Cardiac muscle cell (in vitro differentiated cells and primary cell): ENCODE measurements at regions not wholly inside any gene's neighbourhood (a gene's known extent, or its start where the extent isn't known, plus 50 kb on each side); places are given as distances from the start of the nearest gene placed in this dataset.

ENCODE experiments used
- DNase-seq, 2 donors: peaks; one replicate each; pipeline versions ENCODE4 v3.0.0 to v3.0.0-alpha.2; 2010 to 2017; ENCODE audit warnings: low read depth in 1 of 2, low spot score in 1 of 2
- H3K27ac ChIP-seq: fragments of 200-600 bp; sonication (generic); 2 replicates; pipeline ENCODE4 v1.5.1; 2016
- H3K27me3 ChIP-seq: fragments of 200-600 bp; sonication (generic); 2 replicates; pipeline ENCODE4 v1.6.0; 2016; ENCODE audit warnings: control low read depth
- H3K36me3 ChIP-seq: fragments of 200-600 bp; sonication (generic); 2 replicates; pipeline ENCODE4 v1.5.1; 2016; ENCODE audit warnings: control low read depth
- H3K4me1 ChIP-seq: fragments of 200-600 bp; sonication (generic); 2 replicates; pipeline ENCODE4 v1.8.1; 2017; ENCODE audit warnings: low read depth, mild to moderate bottlenecking, mixed run types
- H3K4me3 ChIP-seq: fragments of 200-600 bp; sonication (generic); 2 replicates; pipeline ENCODE4 v1.5.1; 2016; ENCODE audit warnings: mild to moderate bottlenecking
- H3K9me3 ChIP-seq: fragments of 200-600 bp; sonication (generic); 2 replicates; pipeline ENCODE4 v1.5.1; 2017; ENCODE audit warnings: low read depth, mild to moderate bottlenecking, control low read depth
- CTCF ChIP-seq: IDR thresholded peaks from 2 replicates; pipeline ENCODE4 v1.5.1; 2012; ENCODE audit warnings: low read depth, mild to moderate bottlenecking, low read length

- no peak for DNase-seq
Measured at GRCh38 chr2:128447538-128447995, 128.9 kb upstream of the HS6ST1 start.

GRCh38 chr2:128448331-128449225 lies 129.9 kb upstream of the HS6ST1 start:
- no peak overlapping the region for H3K4me3 ChIP-seq
- no peaks in the 10 kb centered on the region for H3K27me3 ChIP-seq
- H3K27ac ChIP-seq = no peak overlapping the region
- no peaks in the 10 kb centered on the region for H3K9me3 ChIP-seq
- no peaks in the 10 kb centered on the region for H3K36me3 ChIP-seq
- no peak for DNase-seq
- TF ChIP-seq CTCF = no peak
- H3K4me1 ChIP-seq = no peaks in the 10 kb centered on the region

More at GRCh38 chr2:128447538-128447995, 128.9 kb upstream of the HS6ST1 start:
- no peak for TF ChIP-seq CTCF
- Histone ChIP-seq H3K4me3 (no peak overlapping the region), H3K4me1 (peaks cover 3% of the 10 kb centered on the region), H3K27ac (no peak overlapping the region), H3K36me3 (no peaks in the 10 kb centered on the region), H3K27me3 (no peaks in the 10 kb centered on the region), H3K9me3 (no peaks in the 10 kb centered on the region)

- H3K27ac ChIP-seq = no peak overlapping the region
- H3K9me3 ChIP-seq = no peaks in the 10 kb centered on the region
- H3K4me3 ChIP-seq = no peak overlapping the region
- TF ChIP-seq CTCF = no peak
- H3K36me3 ChIP-seq = no peaks in the 10 kb centered on the region
- no peaks in the 10 kb centered on the region for H3K27me3 ChIP-seq
- H3K4me1 ChIP-seq = no peaks in the 10 kb centered on the region
- no peak for DNase-seq
Measured at GRCh38 chr2:128449226-128450061, 130.8 kb upstream of the HS6ST1 start.

- Histone ChIP-seq H3K4me1 (no peaks in the 10 kb centered on the region), H3K27me3 (no peaks in the 10 kb centered on the region), H3K4me3 (no peak overlapping the region), H3K27ac (no peak overlapping the region), H3K9me3 (no peaks in the 10 kb centered on the region), H3K36me3 (no peaks in the 10 kb centered on the region)
- DNase-seq = no peak
- TF ChIP-seq CTCF = no peak
Measured at GRCh38 chr2:128450211-128451024, 131.8 kb upstream of the HS6ST1 start.
